Peyer's patch (tissue), 4 donors: ENCODE measurements at regions not wholly inside any gene's neighbourhood (a gene's known extent, or its start where the extent isn't known, plus 50 kb on each side); places are given as distances from the start of the nearest gene placed in this dataset.

Source experiments
- CTCF ChIP-seq, 6 experiments: fragments of 450-650 bp in 4 of 6; fragments of 200-600 bp in 2 of 6; sonication (generic) in 1 of 6; IDR thresholded peaks; one replicate each; pipeline ENCODE4 v1.5.1; 2017 to 2019; ENCODE audit warnings: antibody characterized with exemption in 6 of 6, mild to moderate bottlenecking in 3 of 6, moderate library complexity in 1 of 6
- POLR2A ChIP-seq, 2 donors: fragments of 450-650 bp; IDR thresholded peaks; one replicate each; pipeline ENCODE4 v1.5.1; 2017; ENCODE audit warnings: antibody characterized with exemption in 2 of 2, mild to moderate bottlenecking in 2 of 2, moderate library complexity in 2 of 2

DNA sequence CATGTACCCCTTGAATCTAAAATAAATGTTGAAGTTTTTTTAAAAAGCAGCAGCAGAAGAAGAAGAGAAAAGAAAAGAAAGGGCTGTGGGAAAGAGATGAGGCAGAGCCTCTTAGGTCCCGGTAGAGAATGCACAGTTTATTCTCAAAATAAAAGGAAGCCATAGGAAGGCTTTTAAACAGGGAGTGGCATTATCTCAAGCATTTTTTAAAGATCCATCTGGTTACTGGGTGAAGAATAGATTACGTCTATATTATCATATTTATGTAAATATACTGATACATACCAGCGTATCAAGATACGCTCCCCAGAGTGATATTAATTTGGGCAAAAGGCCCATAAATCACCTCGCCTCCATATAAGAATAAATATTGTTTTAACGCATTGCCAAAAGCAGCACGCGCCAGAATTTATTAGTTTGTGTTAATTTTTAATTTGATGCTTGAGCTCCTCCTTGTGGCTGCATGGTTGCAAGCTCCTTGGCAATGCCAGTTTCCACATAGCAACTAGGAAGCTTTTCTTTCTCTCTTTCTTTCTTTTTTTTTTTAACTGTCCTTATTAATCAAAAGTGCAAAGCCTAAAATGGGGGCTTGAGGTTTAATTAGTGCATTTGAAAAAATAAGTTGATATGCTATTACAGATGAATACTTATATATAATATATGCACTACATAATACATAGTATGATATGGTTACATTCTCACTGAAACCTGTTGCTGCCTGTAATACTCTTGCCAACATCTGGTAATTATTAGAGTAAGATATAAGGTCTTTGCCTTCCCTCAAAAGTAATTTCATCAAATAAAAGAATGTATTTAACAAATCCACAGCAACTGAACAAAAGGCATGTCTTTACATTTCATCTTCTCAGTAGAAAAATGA, 242.8 kb upstream of the UBE2E2 start:
- TF ChIP-seq CTCF (IDR thresholded peaks at IDR 0.05) (peak in 5 of 6 experiments; percentile 12 to 64 (median 56)), POLR2A (IDR thresholded peaks at IDR 0.05) (no peak)
